NCI-H128 (cell line): ENCODE measurements at regions not wholly inside any gene's neighbourhood (a gene's known extent, or its start where the extent isn't known, plus 50 kb on each side); places are given as distances from the start of the nearest gene placed in this dataset.
"Not testable (repeated sequence)": the region's sequence is repeated elsewhere in the genome, so short reads cannot be mapped to it uniquely, and the experiment has no call there.

Source experiments
- DNase-seq: peaks from one replicate; lab custom pipeline; 2025; ENCODE audit not compliant: unreplicated experiment; lab: John Stamatoyannopoulos, UW

DNA sequence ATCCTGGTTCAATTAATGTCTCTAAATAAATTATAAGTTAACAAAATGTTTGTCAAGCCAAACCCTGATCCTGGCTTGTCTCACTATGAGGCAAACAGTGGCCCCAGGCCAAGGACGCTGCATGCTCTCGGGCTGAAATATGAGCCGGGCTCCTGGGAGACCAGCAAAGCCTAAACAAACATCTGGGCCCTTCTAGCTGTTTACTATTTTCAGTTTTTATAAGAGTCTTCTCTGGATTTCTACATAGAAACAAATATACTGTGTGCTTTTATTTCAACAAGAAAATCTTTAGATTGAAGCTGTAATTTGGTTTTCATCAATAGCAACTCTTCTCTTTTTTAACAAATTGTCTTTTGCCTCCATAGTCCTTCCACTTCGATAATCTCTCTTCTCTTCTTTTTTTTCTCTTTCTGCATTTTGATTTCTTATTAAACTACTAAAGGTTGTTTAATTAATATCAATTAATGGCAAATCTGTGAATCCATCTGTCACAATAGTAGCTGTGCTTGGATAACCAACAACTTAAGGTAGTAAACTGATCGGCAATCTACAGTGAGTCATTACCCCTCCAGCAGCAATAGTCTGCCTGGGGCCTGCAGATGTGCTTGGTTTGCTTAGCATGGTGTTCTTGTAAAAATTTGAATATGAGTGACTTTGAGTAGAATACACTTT is 83.3 kb upstream of the DNAJC1 start:
- peak; percentile 6 for DNase-seq

DNA sequence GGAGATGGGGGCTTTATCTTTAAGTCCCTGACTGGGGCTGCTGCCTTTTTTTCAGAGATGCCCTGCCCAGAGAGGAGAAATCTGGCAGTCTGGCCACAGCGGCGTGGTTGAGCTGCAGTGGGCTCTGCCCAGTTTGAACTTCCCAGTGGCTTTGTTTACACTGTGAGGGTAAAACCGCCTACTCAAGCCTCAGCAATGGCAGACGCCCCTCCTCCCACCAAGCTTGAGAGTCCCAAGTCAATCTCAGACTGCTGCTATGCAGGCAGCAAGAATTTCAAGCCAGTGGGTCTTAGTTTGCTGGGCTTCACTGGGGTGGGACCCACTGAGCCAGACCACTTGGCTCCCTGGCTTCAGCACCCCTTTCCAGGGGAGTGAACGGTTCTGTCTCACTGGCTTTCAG is 76.4 kb upstream of the DNAJC1 start:
- DNase-seq: not testable (repeated sequence)

GRCh38 chr10:22071332-22071731 is 67.8 kb upstream of the DNAJC1 start:
- no peak for DNase-seq

- no peak for DNase-seq
These were observed 63.6 kb upstream of the DNAJC1 start for GRCh38 chr10:22067091-22067490.

GRCh38 chr10:22060984-22061383 is 57.5 kb upstream of the DNAJC1 start:
- not testable (repeated sequence) for DNase-seq

- no peak for DNase-seq
These were observed 54.7 kb upstream of the DNAJC1 start for GRCh38 chr10:22058201-22058600.

GRCh38 chr10:22054961-22055360 is 51.4 kb upstream of the DNAJC1 start:
- DNase-seq: no peak
